GM21390 (cell line): ENCODE measurements at regions not wholly inside any gene's neighbourhood (a gene's known extent, or its start where the extent isn't known, plus 50 kb on each side); places are given as distances from the start of the nearest gene placed in this dataset.

ENCODE experiments used
- ATAC-seq: cut with Tn5 transposase; IDR thresholded peaks from one replicate; pipeline ENCODE4 v1.9.1; 2021; ENCODE audit not compliant: unreplicated experiment

DNA sequence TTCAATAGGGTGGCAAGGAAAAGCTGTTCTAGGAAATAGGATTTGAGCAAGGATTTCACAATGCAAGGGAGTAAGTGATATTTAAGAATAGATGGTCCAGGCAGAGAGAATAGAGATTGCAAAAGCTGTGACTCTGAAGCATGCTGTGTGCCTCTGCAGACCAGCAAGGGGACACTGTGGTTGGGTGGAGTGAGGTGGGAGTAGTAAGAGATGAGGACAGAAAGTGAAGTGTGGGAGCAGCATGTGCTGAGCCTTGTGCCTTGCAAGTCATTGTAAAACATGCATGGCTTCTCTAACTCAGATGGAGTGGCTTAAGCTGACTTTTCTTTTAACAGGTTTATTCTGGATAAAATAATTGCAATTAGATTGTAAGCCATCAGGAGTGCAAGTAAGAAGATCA lies 442.4 kb downstream of the CCSER2 start:
- ATAC-seq: no peak

DNA sequence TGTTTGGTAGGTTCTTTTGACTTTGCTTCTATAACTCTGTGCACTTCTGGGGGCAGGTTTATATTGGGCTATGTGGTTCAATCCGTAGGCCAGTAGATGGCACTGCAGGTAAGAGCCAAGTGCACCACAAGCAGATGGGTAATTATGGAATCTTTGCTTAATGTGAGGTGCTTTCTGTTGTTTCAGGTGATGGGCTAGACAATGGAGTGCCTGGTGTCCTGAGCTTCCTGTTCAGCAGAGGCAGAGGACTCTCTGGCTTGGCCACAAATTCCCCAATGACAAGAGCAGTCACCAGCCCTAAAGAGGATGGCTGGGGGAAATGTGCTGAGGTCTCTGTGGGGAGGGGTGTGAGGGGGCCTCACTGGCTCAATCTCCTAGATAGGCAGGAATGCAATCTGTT lies 455.0 kb downstream of the CCSER2 start:
- ATAC-seq: peak; percentile 82

- no peak for ATAC-seq
Measured at GRCh38 chr10:84783909-84784308, 455.5 kb downstream of the CCSER2 start.

DNA sequence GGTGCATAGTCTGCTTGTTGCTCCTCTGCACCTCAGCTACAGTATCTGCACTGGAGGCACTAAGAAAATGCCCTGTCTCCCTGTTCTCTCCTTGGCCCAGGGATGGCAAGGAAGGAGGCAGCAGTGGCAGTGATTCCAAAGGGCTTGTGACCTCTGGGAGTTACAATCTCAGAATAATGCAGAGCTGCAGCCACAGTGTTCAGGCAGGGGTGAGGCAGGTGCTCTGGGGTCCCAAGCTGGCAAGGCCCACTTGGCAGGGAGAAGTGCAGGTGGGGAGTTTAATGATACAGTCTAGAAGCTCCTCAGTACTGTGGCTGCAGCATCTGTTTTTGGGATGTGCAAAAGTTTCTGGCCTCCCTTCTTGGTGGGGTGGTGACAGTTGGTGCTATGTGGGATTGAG lies 456.4 kb downstream of the CCSER2 start:
- ATAC-seq: no peak

DNA sequence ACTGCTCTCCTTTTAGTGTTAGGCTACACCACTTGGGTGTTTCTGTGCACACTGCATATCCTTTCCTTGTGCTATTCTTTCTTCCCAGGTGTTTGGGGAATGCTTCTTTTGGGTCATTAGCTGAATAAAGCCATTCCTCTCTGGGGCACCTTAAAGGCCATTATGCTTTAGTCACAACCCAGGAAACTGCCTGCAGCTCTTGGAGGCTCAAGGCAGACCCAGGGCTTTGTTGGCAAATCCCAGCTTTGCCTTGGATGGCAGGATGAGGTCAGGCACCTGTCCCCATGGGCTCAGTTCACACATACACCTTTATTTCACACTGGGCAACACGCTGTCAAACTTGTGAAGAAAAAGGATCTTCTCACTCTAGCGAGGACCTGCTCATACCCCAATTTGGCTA lies 460.6 kb downstream of the CCSER2 start:
- no peak for ATAC-seq

DNA sequence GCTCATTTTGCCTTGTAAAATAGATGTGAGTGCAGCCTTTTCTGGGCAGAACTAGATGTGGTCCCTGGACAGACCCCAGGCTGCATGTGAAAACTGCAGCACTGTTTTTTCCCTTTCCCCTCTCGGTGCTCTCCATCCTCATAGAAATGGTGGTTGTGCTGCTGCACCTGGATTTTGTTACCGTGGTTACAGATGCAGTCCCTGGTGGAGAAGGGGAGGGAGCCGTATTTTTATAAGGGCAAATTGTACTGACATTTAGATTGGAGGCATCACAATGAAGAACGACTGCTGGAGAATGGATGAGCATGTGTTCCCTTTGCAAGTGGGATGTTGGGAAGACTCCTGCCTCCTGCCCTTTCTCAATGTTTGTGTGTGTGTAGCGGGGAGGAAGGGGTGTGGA lies 469.9 kb downstream of the CCSER2 start:
- no peak for ATAC-seq

GRCh38 chr10:84801156-84801555 lies 472.8 kb downstream of the CCSER2 start:
- ATAC-seq: no peak

- no peak for ATAC-seq
Measured at GRCh38 chr10:84801916-84802315, 473.5 kb downstream of the CCSER2 start.

DNA sequence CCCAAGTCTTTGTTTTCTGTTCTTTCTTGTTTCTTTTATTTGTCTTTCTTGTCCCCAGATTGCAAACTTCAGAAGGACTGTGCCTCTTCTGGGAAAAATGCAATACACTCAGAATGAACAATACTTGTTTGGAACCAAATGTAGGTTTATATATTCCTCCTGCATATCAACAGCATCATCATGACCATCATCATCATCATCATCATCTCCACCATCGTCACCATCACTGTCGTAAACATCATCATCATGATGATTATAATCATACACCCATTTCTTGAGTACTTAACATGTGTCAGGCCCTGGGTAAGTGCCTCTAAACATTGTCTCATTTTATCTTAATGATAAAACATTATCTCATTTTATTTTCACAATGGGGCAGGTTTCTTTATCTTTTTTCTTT lies 476.8 kb downstream of the CCSER2 start:
- no peak for ATAC-seq

DNA sequence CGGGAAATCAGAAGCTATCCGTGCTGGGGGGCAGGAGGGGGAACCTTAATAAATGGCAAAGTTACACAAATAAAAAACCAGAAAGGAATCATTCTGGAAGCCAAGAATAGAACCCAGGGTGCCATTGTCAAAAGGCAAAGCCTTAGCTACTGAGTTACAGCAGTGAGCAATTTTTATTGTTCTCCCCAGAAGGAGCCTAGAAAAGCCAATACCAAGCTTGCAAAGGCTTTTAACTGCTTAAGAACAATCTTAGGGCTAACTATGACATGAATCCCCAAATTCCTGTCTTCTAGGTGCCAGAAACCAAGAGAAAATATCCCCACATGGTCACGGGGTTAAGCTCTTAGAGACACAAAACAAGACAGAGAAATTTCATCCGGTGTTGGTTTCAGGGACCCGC lies 482.7 kb downstream of the CCSER2 start:
- no peak for ATAC-seq

GRCh38 chr10:84818961-84819360 lies 490.6 kb downstream of the CCSER2 start:
- ATAC-seq: no peak

- ATAC-seq: no peak
Measured at GRCh38 chr10:84820120-84820519, 491.7 kb downstream of the CCSER2 start.

GRCh38 chr10:84820596-84820995 lies 492.2 kb downstream of the CCSER2 start:
- ATAC-seq: no peak

DNA sequence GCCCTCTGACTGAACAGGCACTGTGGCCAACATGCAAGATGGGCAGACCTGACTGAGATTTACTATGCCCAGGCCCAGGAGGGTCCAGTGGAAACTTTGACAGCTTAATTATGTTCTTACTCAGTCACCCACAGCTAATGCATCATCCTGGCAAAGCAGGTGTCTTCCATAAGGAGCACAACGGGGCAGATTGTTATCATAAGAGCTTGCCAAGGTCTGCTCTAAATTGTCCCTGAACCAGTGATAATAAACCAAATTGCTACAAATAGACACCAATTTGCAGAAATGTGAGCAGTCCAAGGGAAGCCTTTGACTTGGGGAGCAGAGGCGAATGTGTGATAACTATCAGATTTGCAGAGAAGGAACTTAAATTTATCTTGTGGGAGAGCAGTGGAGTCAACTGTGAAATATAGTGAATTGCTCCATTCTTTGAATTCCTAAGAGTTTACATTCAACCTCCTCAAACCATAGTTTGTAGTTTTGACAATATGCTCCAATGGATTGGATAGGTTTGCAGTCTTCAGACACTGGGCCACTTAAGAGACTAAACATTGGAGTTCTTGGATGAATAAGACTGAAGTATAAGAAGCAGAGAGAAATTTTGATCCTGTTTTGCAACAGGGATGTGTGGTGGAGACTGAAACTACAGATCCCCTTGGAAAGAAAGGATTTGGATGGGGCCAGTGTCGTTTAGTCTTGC lies 494.7 kb downstream of the CCSER2 start:
- ATAC-seq: no peak

GRCh38 chr10:84824525-84824924 lies 496.1 kb downstream of the CCSER2 start:
- no peak for ATAC-seq

GRCh38 chr10:84825330-84825729 lies 496.9 kb downstream of the CCSER2 start:
- ATAC-seq: no peak

- no peak for ATAC-seq
Measured at GRCh38 chr10:84826704-84827103, 498.3 kb downstream of the CCSER2 start.

- no peak for ATAC-seq
Measured at GRCh38 chr10:84829131-84829530, 500.7 kb downstream of the CCSER2 start.

DNA sequence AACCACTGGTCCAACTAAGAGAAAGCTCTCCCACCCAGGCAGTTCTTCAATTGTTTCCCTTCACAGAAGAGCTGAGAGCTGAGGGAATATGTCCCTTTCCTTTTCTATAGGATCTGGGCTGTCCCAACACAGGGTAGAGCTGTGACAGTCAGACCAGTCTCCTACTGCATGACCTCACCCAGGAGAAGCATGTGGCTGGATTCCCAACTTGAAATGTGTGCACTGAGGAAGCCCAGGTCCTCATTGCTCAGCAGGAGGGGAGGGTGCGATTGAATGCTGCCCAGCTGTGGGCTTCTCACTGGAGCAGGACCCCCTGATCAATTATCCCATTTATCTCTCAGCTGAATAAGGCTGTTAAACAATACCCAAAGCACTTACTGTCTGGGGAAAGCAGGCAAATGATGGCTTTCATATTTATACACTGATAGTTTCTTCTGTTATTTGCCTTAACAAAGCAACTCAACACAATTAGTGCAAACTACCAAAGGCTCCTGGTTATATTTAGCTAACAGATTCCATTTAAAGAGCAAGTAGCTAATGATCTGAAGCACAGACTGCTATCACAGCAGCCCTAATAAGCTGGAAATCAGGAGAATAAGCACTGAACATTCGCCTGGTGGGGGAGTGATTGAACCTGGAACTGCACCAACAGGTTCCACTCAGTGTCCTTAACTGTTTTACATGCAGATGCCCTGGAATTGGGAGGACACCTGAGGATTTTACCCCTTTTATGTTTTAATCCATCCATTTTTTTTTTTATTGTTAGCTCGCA lies 508.8 kb downstream of the CCSER2 start:
- ATAC-seq: no peak

- no peak for ATAC-seq
Measured at GRCh38 chr10:84837877-84838276, 509.5 kb downstream of the CCSER2 start.

GRCh38 chr10:84838851-84839250 lies 510.5 kb downstream of the CCSER2 start:
- no peak for ATAC-seq

DNA sequence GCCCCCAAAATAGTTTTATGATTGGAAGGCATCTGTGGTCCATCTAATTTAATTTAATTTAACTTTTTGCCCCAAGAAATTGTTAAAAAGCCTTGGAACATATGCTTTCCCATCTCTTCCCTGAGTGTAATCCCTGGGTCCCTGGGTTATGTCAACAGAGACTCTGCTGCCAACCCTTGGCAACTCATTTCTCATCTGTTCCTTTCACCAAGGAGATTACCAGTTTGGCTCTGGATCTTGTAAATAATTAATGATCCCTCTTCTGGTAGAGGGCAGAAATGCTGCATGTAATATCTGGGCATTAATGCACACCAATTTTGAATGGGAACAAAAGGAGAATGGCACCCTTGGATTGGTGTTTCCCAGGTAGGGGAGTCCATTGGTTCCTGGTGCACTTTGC lies 514.2 kb downstream of the CCSER2 start:
- ATAC-seq: no peak

DNA sequence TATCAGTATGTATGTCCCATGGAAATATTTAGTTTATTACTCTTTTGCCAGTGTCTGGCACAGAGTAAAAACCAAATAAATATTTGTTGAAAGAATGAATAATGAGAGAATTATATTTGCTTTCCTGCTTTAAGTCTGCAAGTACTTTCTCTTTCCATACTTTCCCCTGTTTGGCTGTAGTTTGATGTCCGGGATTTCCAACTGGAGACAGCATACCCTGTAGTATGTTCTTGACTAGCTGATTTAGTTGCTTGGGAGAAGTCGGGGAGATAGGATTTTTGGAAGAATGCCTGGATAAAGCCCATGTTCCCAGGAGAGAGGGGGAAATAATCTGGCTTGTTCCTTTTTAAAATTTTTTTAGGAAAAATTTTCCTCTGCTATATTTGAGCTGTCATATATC lies 516.1 kb downstream of the CCSER2 start:
- no peak for ATAC-seq
